Muscle layer of colon (tissue), 2 donors: ENCODE measurements at regions not wholly inside any gene's neighbourhood (a gene's known extent, or its start where the extent isn't known, plus 50 kb on each side); places are given as distances from the start of the nearest gene placed in this dataset.
"Not testable (repeated sequence)": the region's sequence is repeated elsewhere in the genome, so short reads cannot be mapped to it uniquely, and the experiment has no call there.

ENCODE experiments used
- H3K27ac ChIP-seq: one replicate; pipeline ENCODE4 v1.7.0; 2013; ENCODE audit warnings: low read depth, mild to moderate bottlenecking, low read length, moderate library complexity
- H3K27me3 ChIP-seq, 2 donors: one replicate each; pipeline ENCODE4 v1.7.0; 2013; ENCODE audit warnings: low read length in 2 of 2, mild to moderate bottlenecking in 2 of 2; ENCODE audit not compliant: insufficient read depth in 2 of 2, control insufficient read depth in 1 of 2
- H3K36me3 ChIP-seq: one replicate; pipeline ENCODE4 v1.7.0; 2013; ENCODE audit warnings: mild to moderate bottlenecking, low read length; ENCODE audit not compliant: insufficient read depth
- H3K4me1 ChIP-seq: one replicate; pipeline ENCODE4 v1.7.0; 2013; ENCODE audit warnings: mild to moderate bottlenecking, low read length; ENCODE audit not compliant: insufficient read depth
- H3K4me3 ChIP-seq, 2 donors: one replicate each; pipeline ENCODE4 v1.7.0; 2013; ENCODE audit warnings: low read length in 2 of 2, low read depth in 1 of 2, mild to moderate bottlenecking in 1 of 2, moderate library complexity in 1 of 2
- H3K9ac ChIP-seq: one replicate; pipeline ENCODE4 v1.7.0; 2013; ENCODE audit warnings: low read length
- H3K9me3 ChIP-seq: one replicate; pipeline ENCODE4 v1.7.0; 2013; ENCODE audit warnings: mild to moderate bottlenecking, low read length
- donor health status: abdominal sarcoma.
- donor health status: Adenocarcinoma of cecum.

GRCh38 chr12:124086299-124086898 is 113.4 kb downstream of the ZNF664 start:
- H3K36me3 ChIP-seq: no peaks in the 10 kb centered on the region

GRCh38 chr12:124087266-124088051 is 114.4 kb downstream of the ZNF664 start:
- no peak overlapping the region for H3K27ac ChIP-seq
- no peaks in the 10 kb centered on the region for H3K27me3 ChIP-seq
- H3K36me3 ChIP-seq: no peaks in the 10 kb centered on the region
- H3K4me1 ChIP-seq: peaks cover 9% of the 10 kb centered on the region
- H3K9me3 ChIP-seq: no peaks in the 10 kb centered on the region
- H3K4me3 ChIP-seq: no peak overlapping the region
- H3K9ac ChIP-seq: no peak overlapping the region

More at GRCh38 chr12:124086299-124086898, 113.4 kb downstream of the ZNF664 start:
- H3K9me3 ChIP-seq: no peaks in the 10 kb centered on the region
- no peak overlapping the region for H3K9ac ChIP-seq
- H3K27me3 ChIP-seq: no peaks in the 10 kb centered on the region
- H3K4me1 ChIP-seq: peaks cover 9% of the 10 kb centered on the region
- H3K4me3 ChIP-seq: no peak overlapping the region
- no peak overlapping the region for H3K27ac ChIP-seq

GRCh38 chr12:124088217-124088907 is 115.3 kb downstream of the ZNF664 start:
- no peak overlapping the region for H3K4me3 ChIP-seq
- no peaks in the 10 kb centered on the region for H3K36me3 ChIP-seq
- no peaks in the 10 kb centered on the region for H3K9me3 ChIP-seq
- H3K9ac ChIP-seq: no peak overlapping the region
- peaks cover 9% of the 10 kb centered on the region for H3K4me1 ChIP-seq
- H3K27ac ChIP-seq: no peak overlapping the region
- H3K27me3 ChIP-seq: no peaks in the 10 kb centered on the region

DNA sequence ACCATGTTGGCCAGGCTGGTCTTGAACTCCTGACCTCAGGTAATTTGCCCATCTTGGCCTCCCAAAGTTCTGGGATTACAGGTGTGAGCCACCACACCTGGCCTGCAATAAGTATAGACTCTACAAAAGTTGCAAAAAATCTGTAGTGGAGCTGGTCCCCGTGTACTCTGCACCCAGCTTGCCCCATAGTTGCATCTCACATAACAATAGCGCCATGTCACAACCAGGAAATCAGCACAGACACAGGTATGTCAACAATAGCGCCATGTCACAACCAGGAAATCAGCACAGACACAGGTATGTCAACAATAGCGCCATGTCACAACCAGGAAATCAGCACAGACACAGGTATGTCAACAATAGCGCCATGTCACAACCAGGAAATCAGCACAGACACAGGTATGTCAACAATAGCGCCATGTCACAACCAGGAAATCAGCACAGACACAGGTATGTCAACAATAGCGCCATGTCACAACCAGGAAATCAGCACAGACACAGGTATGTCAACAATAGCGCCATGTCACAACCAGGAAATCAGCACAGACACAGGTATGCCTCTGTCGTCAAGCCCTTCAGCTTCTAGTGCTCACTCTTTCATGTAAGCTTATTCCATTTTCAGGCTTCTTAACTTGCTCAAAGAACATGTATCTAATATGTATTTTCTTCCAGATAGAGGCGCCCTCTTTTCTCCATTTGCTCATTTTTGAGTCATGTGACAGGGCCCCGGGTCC is 116.3 kb downstream of the ZNF664 start:
- not testable (repeated sequence) for H3K9ac ChIP-seq, H3K36me3 ChIP-seq, H3K27me3 ChIP-seq, H3K4me1 ChIP-seq, H3K9me3 ChIP-seq, H3K27ac ChIP-seq, H3K4me3 ChIP-seq

GRCh38 chr12:124091835-124092234 is 118.8 kb downstream of the ZNF664 start:
- H3K9me3 ChIP-seq: no peaks in the 10 kb centered on the region
- H3K36me3 ChIP-seq: no peaks in the 10 kb centered on the region
- H3K4me3 ChIP-seq: no peak overlapping the region
- no peaks in the 10 kb centered on the region for H3K27me3 ChIP-seq
- peaks cover 9% of the 10 kb centered on the region for H3K4me1 ChIP-seq
- H3K27ac ChIP-seq: no peak overlapping the region
- no peak overlapping the region for H3K9ac ChIP-seq

GRCh38 chr12:124092532-124092931 is 119.5 kb downstream of the ZNF664 start:
- H3K9ac ChIP-seq, H3K27ac ChIP-seq, H3K4me3 ChIP-seq, H3K27me3 ChIP-seq, H3K36me3 ChIP-seq, H3K9me3 ChIP-seq: not testable (repeated sequence)
- H3K4me1 ChIP-seq: peaks cover 11% of the 10 kb centered on the region

DNA sequence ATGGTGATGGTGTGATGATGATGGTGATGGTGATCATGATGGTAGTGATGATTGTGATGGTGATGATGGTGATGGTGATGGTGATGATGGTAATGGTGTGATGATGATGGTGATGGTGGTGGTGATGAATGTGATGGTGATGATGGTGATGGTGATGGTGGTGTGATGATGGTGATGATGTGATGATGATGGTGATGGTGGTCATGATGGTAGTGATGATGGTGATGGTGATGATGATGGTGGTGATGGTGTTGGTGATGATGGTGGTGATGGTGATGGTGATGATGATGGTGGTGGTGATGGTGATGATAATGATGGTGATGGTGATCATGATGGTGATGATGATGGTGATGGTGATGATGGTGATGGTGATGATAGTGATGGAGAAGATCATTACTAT is 120.3 kb downstream of the ZNF664 start:
- Histone ChIP-seq H3K27me3 (no peaks in the 10 kb centered on the region), H3K9me3 (no peaks in the 10 kb centered on the region), H3K36me3 (no peaks in the 10 kb centered on the region), H3K9ac (no peak overlapping the region), H3K4me1 (peaks cover 12% of the 10 kb centered on the region), H3K27ac (no peak overlapping the region), H3K4me3 (no peak overlapping the region)

DNA sequence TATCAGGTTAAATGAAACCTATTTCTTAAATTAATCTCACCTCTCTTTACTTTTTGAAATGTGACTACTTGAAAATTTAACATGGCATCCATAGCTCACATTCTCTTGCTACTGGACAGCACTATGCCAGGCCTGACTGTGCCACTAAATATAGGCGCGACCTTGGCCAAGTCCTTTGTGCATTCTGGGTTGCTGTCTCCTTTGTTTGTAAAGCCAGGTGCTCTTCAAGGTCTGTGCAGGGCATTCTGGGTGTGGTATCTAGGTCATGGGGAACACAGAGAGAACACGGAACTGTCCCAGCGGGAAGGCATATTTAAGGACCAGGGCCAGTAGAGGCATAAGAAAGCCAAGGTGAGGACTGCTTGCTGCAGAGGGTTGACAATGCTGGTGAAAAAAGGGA is 121.2 kb downstream of the ZNF664 start:
- Histone ChIP-seq H3K27me3 (no peaks in the 10 kb centered on the region), H3K4me3 (no peak overlapping the region), H3K9me3 (no peaks in the 10 kb centered on the region), H3K27ac (no peak overlapping the region), H3K36me3 (no peaks in the 10 kb centered on the region), H3K9ac (no peak overlapping the region), H3K4me1 (peaks cover 12% of the 10 kb centered on the region)

GRCh38 chr12:124094733-124095132 is 121.7 kb downstream of the ZNF664 start:
- Histone ChIP-seq H3K36me3 (no peaks in the 10 kb centered on the region), H3K4me1 (peaks cover 12% of the 10 kb centered on the region), H3K4me3 (no peak overlapping the region), H3K27me3 (no peaks in the 10 kb centered on the region), H3K27ac (no peak overlapping the region), H3K9ac (no peak overlapping the region), H3K9me3 (no peaks in the 10 kb centered on the region)

DNA sequence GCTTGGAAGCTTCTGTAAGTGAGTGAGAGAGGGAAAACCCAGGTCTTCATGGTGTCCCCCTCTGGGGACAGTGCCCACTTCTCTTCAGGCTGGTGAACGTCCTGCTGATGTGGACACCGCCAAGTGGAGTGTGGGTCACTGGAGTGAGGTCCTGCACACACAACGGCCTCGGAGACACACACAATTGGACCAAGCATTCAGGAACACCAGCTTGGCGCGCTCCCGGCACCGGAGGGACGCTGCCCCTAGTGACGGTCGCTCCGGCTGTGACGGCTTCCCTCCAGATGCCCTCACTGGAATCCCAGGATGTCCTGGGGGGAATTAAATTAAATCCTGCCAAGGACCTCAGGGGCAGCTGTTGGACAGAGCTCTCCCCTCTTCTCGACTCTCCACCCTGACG is 123.1 kb downstream of the ZNF664 start:
- Histone ChIP-seq H3K27me3 (no peaks in the 10 kb centered on the region), H3K36me3 (no peaks in the 10 kb centered on the region), H3K4me3 (no peak overlapping the region), H3K9ac (no peak overlapping the region), H3K27ac (no peak overlapping the region), H3K4me1 (peaks cover 12% of the 10 kb centered on the region), H3K9me3 (no peaks in the 10 kb centered on the region)

DNA sequence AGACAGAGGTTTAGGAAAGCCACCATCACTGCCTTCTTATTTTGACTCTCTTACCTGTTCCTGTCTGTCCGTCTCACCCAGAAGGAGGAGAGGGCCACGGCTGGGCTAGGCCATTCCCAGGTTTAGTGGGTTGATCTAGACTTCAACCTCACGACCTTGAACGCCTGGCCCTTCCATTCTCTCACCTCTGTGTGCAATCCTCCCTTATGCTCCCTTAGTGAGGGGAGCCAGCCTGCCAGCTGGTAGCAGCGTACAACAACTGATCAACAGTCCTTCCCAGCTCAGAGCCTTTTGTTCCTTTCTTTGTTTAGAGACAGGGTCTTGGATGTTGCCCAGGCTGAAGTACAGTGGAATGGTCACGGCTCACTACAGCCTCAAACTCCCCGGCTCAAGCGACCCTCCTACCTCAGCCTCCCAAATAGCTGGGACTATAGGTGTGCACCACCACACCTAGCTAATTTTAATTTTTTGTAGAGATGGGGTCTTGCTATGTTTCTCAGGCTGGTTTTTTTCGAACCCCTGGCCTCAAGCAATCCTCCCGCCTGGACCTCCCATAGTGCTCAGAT is 123.9 kb downstream of the ZNF664 start:
- Histone ChIP-seq H3K4me1 (peaks cover 12% of the 10 kb centered on the region), H3K36me3 (no peaks in the 10 kb centered on the region), H3K9ac (no peak overlapping the region), H3K4me3 (no peak overlapping the region), H3K27ac (no peak overlapping the region), H3K9me3 (no peaks in the 10 kb centered on the region), H3K27me3 (no peaks in the 10 kb centered on the region)
